WTC11 (cell line): ENCODE measurements at regions not wholly inside any gene's neighbourhood (a gene's known extent, or its start where the extent isn't known, plus 50 kb on each side); places are given as distances from the start of the nearest gene placed in this dataset.

Experiments used
- ATAC-seq: fragments of 200-7000 bp; cut with Tn5 transposase; 2 replicates; pipeline ENCODE4 v1.10.0; 2021; ENCODE audit warnings: mild to moderate bottlenecking, moderate library complexity
- CTCF ChIA-PET: fragments of 300-600 bp; sonication (Branson Sonifier 250); formaldehyde crosslinking; loops from one replicate; lab custom pipeline; 2021; ENCODE audit warnings: antibody characterized with exemption; lab: Charles Lee
- POLR2A ChIA-PET: fragments of 350-600 bp; sonication (Branson Sonifier 250); formaldehyde crosslinking; loops from one replicate; lab custom pipeline; 2021; ENCODE audit warnings: antibody characterized with exemption; lab: Charles Lee
- DNase-seq: peaks from one replicate; pipeline ENCODE4 v3.0.0; 2021; ENCODE audit warnings: low spot score
- H3K27ac Mint-ChIP-seq: 2 replicates; pipeline ENCODE4 v1.8.0; 2021; ENCODE audit warnings: mixed read lengths
- H3K27me3 Mint-ChIP-seq: 2 replicates; pipeline ENCODE4 v1.8.0; 2021; ENCODE audit warnings: low read depth, mild to moderate bottlenecking, moderate library complexity, mixed read lengths
- H3K36me3 Mint-ChIP-seq: 2 replicates; pipeline ENCODE4 v1.8.0; 2021; ENCODE audit warnings: mixed read lengths
- H3K4me1 Mint-ChIP-seq: 2 replicates; pipeline ENCODE4 v1.8.0; 2022; ENCODE audit warnings: mixed read lengths
- H3K4me3 Mint-ChIP-seq: 2 replicates; pipeline ENCODE4 v1.8.0; 2021; ENCODE audit warnings: mild to moderate bottlenecking, moderate library complexity, mixed read lengths
- H3K9me3 Mint-ChIP-seq: 2 replicates; pipeline ENCODE4 v1.8.0; 2021; ENCODE audit warnings: mixed read lengths
- ATF2 ChIP-seq: sonication (generic); formaldehyde crosslinking; IDR thresholded peaks from 2 replicates; pipeline ENCODE4 v1.8.1; 2022; ENCODE audit warnings: low read depth, missing genetic modification reagents, borderline replicate concordance
- CBFB ChIP-seq: sonication (generic); formaldehyde crosslinking; IDR thresholded peaks from 2 replicates; pipeline ENCODE4 v1.8.1; 2022; ENCODE audit warnings: mild to moderate bottlenecking, low read depth, missing genetic modification reagents
- CREM ChIP-seq: sonication (generic); formaldehyde crosslinking; IDR thresholded peaks from 2 replicates; pipeline ENCODE4 v1.8.1; 2022; ENCODE audit warnings: mild to moderate bottlenecking, missing genetic modification reagents, moderate library complexity
- E2F1 ChIP-seq: sonication (generic); formaldehyde crosslinking; IDR thresholded peaks from 2 replicates; pipeline ENCODE4 v1.8.0; 2022; ENCODE audit warnings: mild to moderate bottlenecking, missing genetic modification reagents
- NFYB ChIP-seq: sonication (generic); formaldehyde crosslinking; conservative IDR thresholded peaks from 2 replicates; pipeline ENCODE4 v1.8.0; 2022; ENCODE audit warnings: low read depth, missing genetic modification reagents
- NR1H2 ChIP-seq: sonication (generic); formaldehyde crosslinking; IDR thresholded peaks from 2 replicates; pipeline ENCODE4 v1.9.0; 2021; ENCODE audit warnings: mild to moderate bottlenecking, moderate library complexity, missing genetic modification reagents
- NR2C2 ChIP-seq: sonication (generic); formaldehyde crosslinking; IDR thresholded peaks from 2 replicates; pipeline ENCODE4 v1.8.0; 2022; ENCODE audit warnings: mild to moderate bottlenecking, missing genetic modification reagents
- PRRX2 ChIP-seq: fragments of 250-450 bp; sonication (Bioruptor Pico); IDR thresholded peaks from 2 replicates; pipeline ENCODE4 v1.8.0; 2021; ENCODE audit warnings: mild to moderate bottlenecking
- SMAD3 ChIP-seq: sonication (generic); formaldehyde crosslinking; IDR thresholded peaks from 2 replicates; pipeline ENCODE4 v1.8.0; 2022; ENCODE audit warnings: missing genetic modification reagents, mild to moderate bottlenecking, borderline replicate concordance
- TEAD1 ChIP-seq: sonication (generic); formaldehyde crosslinking; IDR thresholded peaks from 2 replicates; pipeline ENCODE4 v1.8.0; 2022; ENCODE audit warnings: mild to moderate bottlenecking, missing genetic modification reagents
- TP53 ChIP-seq: sonication (generic); formaldehyde crosslinking; IDR thresholded peaks from 2 replicates; pipeline ENCODE4 v1.8.1; 2023; ENCODE audit warnings: mild to moderate bottlenecking, missing genetic modification reagents
- ZBTB21 ChIP-seq: sonication (generic); formaldehyde crosslinking; IDR thresholded peaks from 2 replicates; pipeline ENCODE4 v1.8.1; 2023; ENCODE audit warnings: mild to moderate bottlenecking, missing genetic modification reagents, borderline replicate concordance
- ZNF423 ChIP-seq: fragments of 250-450 bp; sonication (Bioruptor Pico); IDR thresholded peaks from 2 replicates; pipeline ENCODE4 v2.1.2; 2022; ENCODE audit warnings: mild to moderate bottlenecking, moderate library complexity
- ZNF425 ChIP-seq: fragments of 250-450 bp; sonication (Bioruptor Pico); conservative IDR thresholded peaks from 2 replicates; pipeline ENCODE4 v1.9.0; 2021; ENCODE audit warnings: mild to moderate bottlenecking
- ZNF671 ChIP-seq: fragments of 250-450 bp; sonication (Bioruptor Pico); IDR thresholded peaks from 2 replicates; pipeline ENCODE4 v1.8.0; 2021; ENCODE audit warnings: mild to moderate bottlenecking
- TF ChIP-seq, protein P1 (sequence below): fragments of 250-450 bp; sonication (Bioruptor Pico); IDR thresholded peaks from 2 replicates; pipeline ENCODE4 v1.9.0; 2021; ENCODE audit warnings: mild to moderate bottlenecking, borderline replicate concordance
- TF ChIP-seq, protein P2 (sequence below): fragments of 250-450 bp; sonication (Bioruptor Pico); IDR thresholded peaks from 2 replicates; pipeline ENCODE4 v1.9.0; 2021; ENCODE audit warnings: moderate library complexity, mild to moderate bottlenecking, inconsistent platforms, borderline replicate concordance
- TF ChIP-seq, protein P3 (sequence below): sonication (generic); formaldehyde crosslinking; IDR thresholded peaks from 2 replicates; pipeline ENCODE4 v1.8.0; 2022; ENCODE audit warnings: missing genetic modification reagents

DNA sequence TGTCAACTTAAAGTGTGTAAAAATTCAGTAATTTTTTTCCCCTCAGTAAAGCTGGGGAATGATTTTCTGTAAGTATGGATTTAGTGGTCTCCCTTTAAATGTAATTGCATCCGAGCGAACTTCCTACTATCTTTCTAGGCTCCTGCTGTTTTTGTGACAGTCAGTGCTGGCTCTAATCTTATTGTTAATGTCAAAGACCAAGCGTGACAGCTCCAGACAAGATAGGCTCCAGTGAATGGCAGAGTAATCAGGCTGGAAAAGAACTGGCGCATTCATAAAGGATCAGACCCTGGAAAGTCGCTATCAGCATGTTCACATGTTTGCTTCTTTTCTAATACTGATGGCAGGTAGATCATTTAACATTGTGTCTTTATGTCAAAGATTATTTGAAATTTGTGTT, 908.0 kb upstream of the ATXN8OS start:
- ChIA-PET POLR2A (no interaction called here), CTCF (no interaction called here)
- DNase-seq (no peak), ATAC-seq (no peak)
- peaks cover 4% of the 10 kb centered on the region for H3K9me3 Mint-ChIP-seq
- TF ChIP-seq, protein P1, sequence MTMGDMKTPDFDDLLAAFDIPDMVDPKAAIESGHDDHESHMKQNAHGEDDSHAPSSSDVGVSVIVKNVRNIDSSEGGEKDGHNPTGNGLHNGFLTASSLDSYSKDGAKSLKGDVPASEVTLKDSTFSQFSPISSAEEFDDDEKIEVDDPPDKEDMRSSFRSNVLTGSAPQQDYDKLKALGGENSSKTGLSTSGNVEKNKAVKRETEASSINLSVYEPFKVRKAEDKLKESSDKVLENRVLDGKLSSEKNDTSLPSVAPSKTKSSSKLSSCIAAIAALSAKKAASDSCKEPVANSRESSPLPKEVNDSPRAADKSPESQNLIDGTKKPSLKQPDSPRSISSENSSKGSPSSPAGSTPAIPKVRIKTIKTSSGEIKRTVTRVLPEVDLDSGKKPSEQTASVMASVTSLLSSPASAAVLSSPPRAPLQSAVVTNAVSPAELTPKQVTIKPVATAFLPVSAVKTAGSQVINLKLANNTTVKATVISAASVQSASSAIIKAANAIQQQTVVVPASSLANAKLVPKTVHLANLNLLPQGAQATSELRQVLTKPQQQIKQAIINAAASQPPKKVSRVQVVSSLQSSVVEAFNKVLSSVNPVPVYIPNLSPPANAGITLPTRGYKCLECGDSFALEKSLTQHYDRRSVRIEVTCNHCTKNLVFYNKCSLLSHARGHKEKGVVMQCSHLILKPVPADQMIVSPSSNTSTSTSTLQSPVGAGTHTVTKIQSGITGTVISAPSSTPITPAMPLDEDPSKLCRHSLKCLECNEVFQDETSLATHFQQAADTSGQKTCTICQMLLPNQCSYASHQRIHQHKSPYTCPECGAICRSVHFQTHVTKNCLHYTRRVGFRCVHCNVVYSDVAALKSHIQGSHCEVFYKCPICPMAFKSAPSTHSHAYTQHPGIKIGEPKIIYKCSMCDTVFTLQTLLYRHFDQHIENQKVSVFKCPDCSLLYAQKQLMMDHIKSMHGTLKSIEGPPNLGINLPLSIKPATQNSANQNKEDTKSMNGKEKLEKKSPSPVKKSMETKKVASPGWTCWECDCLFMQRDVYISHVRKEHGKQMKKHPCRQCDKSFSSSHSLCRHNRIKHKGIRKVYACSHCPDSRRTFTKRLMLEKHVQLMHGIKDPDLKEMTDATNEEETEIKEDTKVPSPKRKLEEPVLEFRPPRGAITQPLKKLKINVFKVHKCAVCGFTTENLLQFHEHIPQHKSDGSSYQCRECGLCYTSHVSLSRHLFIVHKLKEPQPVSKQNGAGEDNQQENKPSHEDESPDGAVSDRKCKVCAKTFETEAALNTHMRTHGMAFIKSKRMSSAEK (CRISPR knock-in tag) = no peak
- no peak for TF ChIP-seq PRRX2 (CRISPR knock-in tag)
- no peak for TF ChIP-seq E2F1 (CRISPR knock-in tag)
- TF ChIP-seq SMAD3 (CRISPR knock-in tag) = no peak
- TF ChIP-seq CBFB (CRISPR knock-in tag) = no peak
- TF ChIP-seq ZNF423 (CRISPR knock-in tag) = no peak
- no peak for TF ChIP-seq ZBTB21 (CRISPR knock-in tag)
- TF ChIP-seq ZNF425 = no peak
- TF ChIP-seq CREM (CRISPR knock-in tag) = no peak
- TF ChIP-seq, protein P2, sequence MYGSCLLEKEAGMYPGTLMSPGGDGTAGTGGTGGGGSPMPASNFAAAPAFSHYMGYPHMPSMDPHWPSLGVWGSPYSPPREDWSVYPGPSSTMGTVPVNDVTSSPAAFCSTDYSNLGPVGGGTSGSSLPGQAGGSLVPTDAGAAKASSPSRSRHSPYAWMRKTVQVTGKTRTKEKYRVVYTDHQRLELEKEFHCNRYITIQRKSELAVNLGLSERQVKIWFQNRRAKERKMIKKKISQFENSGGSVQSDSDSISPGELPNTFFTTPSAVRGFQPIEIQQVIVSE = no peak
- no peak for TF ChIP-seq NR1H2 (CRISPR knock-in tag)
- TF ChIP-seq ZNF671 (CRISPR knock-in tag) = no peak
- TF ChIP-seq, protein P3, sequence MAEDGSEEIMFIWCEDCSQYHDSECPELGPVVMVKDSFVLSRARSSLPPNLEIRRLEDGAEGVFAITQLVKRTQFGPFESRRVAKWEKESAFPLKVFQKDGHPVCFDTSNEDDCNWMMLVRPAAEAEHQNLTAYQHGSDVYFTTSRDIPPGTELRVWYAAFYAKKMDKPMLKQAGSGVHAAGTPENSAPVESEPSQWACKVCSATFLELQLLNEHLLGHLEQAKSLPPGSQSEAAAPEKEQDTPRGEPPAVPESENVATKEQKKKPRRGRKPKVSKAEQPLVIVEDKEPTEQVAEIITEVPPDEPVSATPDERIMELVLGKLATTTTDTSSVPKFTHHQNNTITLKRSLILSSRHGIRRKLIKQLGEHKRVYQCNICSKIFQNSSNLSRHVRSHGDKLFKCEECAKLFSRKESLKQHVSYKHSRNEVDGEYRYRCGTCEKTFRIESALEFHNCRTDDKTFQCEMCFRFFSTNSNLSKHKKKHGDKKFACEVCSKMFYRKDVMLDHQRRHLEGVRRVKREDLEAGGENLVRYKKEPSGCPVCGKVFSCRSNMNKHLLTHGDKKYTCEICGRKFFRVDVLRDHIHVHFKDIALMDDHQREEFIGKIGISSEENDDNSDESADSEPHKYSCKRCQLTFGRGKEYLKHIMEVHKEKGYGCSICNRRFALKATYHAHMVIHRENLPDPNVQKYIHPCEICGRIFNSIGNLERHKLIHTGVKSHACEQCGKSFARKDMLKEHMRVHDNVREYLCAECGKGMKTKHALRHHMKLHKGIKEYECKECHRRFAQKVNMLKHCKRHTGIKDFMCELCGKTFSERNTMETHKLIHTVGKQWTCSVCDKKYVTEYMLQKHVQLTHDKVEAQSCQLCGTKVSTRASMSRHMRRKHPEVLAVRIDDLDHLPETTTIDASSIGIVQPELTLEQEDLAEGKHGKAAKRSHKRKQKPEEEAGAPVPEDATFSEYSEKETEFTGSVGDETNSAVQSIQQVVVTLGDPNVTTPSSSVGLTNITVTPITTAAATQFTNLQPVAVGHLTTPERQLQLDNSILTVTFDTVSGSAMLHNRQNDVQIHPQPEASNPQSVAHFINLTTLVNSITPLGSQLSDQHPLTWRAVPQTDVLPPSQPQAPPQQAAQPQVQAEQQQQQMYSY = no peak
- TF ChIP-seq ATF2 (CRISPR knock-in tag) = no peak
- TF ChIP-seq TEAD1 = no peak
- no peak for TF ChIP-seq NFYB
- no peak for TF ChIP-seq TP53 (CRISPR knock-in tag)
- no peak for TF ChIP-seq NR2C2 (CRISPR knock-in tag)
- peaks cover 65% of the 10 kb centered on the region for H3K4me1 Mint-ChIP-seq
- H3K27ac Mint-ChIP-seq = no peak overlapping the region
- no peaks in the 10 kb centered on the region for H3K27me3 Mint-ChIP-seq
- peaks cover 2% of the 10 kb centered on the region; the same call in 1 of the 2 replicates for H3K36me3 Mint-ChIP-seq
- H3K4me3 Mint-ChIP-seq = no peak overlapping the region
